CD14-positive monocyte (primary cell): ENCODE measurements at regions not wholly inside any gene's neighbourhood (a gene's known extent, or its start where the extent isn't known, plus 50 kb on each side); places are given as distances from the start of the nearest gene placed in this dataset.
"Not testable (repeated sequence)": the region's sequence is repeated elsewhere in the genome, so short reads cannot be mapped to it uniquely, and the experiment has no call there.

Source experiments
- DNase-seq, 3 donors: peaks; one replicate each; pipeline ENCODE4 v3.0.0-alpha.2; 2011 to 2022
- H2AFZ ChIP-seq: 2 replicates; pipeline ENCODE4 v1.6.0; 2012; ENCODE audit warnings: mild to moderate bottlenecking, low read depth, low read length, inconsistent platforms; ENCODE audit not compliant: insufficient read depth, poor library complexity, severe bottlenecking
- H3K27ac ChIP-seq, 2 donors: 1 replicate in 1 of 2; 2 replicates in 1 of 2; pipeline ENCODE4 v1.5.1; 2012 to 2013; ENCODE audit warnings: low read length in 2 of 2, control low read depth in 1 of 2, inconsistent platforms in 1 of 2, low read depth in 1 of 2, mild to moderate bottlenecking in 1 of 2
- H3K27me3 ChIP-seq, 2 donors: one replicate each; pipeline versions ENCODE4 v1.6.0 to v1.6.1; 2011 to 2013; ENCODE audit warnings: low read length in 2 of 2; ENCODE audit not compliant: control insufficient read depth in 2 of 2, insufficient read depth in 2 of 2
- H3K36me3 ChIP-seq, 2 donors: replicated peaks in 1 of 2; 1 replicate in 1 of 2; 2 replicates in 1 of 2; pipeline versions ENCODE4 v1.5.1 to v1.6.1; 2012 to 2013; ENCODE audit warnings: low read length in 2 of 2, control low read depth in 1 of 2, inconsistent platforms in 1 of 2, mild to moderate bottlenecking in 1 of 2; ENCODE audit not compliant: insufficient read depth in 2 of 2, control insufficient read depth in 1 of 2
- H3K4me1 ChIP-seq, 2 donors: 1 replicate in 1 of 2; 2 replicates in 1 of 2; pipeline versions ENCODE4 v1.5.1 to v1.6.1; 2012 to 2013; ENCODE audit warnings: low read length in 2 of 2, control low read depth in 1 of 2, inconsistent platforms in 1 of 2, mild to moderate bottlenecking in 1 of 2, moderate library complexity in 1 of 2; ENCODE audit not compliant: insufficient read depth in 2 of 2, control insufficient read depth in 1 of 2
- H3K4me2 ChIP-seq: replicated peaks from 2 replicates; pipeline ENCODE3; 2012; ENCODE audit warnings: low read length, moderate library complexity, mild to moderate bottlenecking; ENCODE audit not compliant: poor library complexity, severe bottlenecking; ENCODE audit errors: extremely low read depth
- H3K4me3 ChIP-seq, 3 experiments: fragments of 200-600 bp in 1 of 3; sonication (generic) in 1 of 3; replicated peaks in 1 of 3; 1 replicate in 2 of 3; 2 replicates in 1 of 3; pipeline ENCODE4 v1.5.1; 2011 to 2013; ENCODE audit warnings: low read length in 3 of 3, mild to moderate bottlenecking in 3 of 3, control low read depth in 2 of 3, low read depth in 2 of 3, inconsistent platforms in 1 of 3, moderate library complexity in 1 of 3
- H3K79me2 ChIP-seq: 2 replicates; pipeline ENCODE4 v1.6.0; 2012; ENCODE audit warnings: mild to moderate bottlenecking, control low read depth, inconsistent platforms, low read length, moderate library complexity; ENCODE audit not compliant: insufficient read depth
- H3K9ac ChIP-seq: 2 replicates; pipeline ENCODE4 v1.6.0; 2017; ENCODE audit warnings: low read length, mild to moderate bottlenecking; ENCODE audit not compliant: insufficient read depth, poor library complexity, severe bottlenecking
- H3K9me3 ChIP-seq, 2 donors: replicated peaks in 1 of 2; 1 replicate in 1 of 2; 2 replicates in 1 of 2; pipeline versions ENCODE4 v1.5.1 to v1.6.1; 2012 to 2013; ENCODE audit warnings: low read length in 2 of 2, control low read depth in 1 of 2; ENCODE audit not compliant: control insufficient read depth in 1 of 2, insufficient read depth in 1 of 2
- H4K20me1 ChIP-seq: 2 replicates; pipeline ENCODE4 v1.6.0; 2012; ENCODE audit warnings: mild to moderate bottlenecking, low read length, control low read depth, moderate library complexity; ENCODE audit not compliant: insufficient read depth
- H3K27ac Mint-ChIP-seq, 7 donors: one replicate each; pipeline ENCODE4 v1.8.0; 2020; ENCODE audit warnings: mild to moderate bottlenecking in 7 of 7, mixed read lengths in 7 of 7, moderate library complexity in 6 of 7, inconsistent platforms in 2 of 7
- H3K27me3 Mint-ChIP-seq, 3 donors: one replicate each; pipeline ENCODE4 v1.8.0; 2021 to 2022; ENCODE audit warnings: low read depth in 3 of 3, mild to moderate bottlenecking in 3 of 3, mixed read lengths in 3 of 3, moderate library complexity in 3 of 3, inconsistent platforms in 1 of 3
- H3K36me3 Mint-ChIP-seq, 2 donors: one replicate each; pipeline ENCODE4 v1.8.0; 2020; ENCODE audit warnings: mixed read lengths in 2 of 2, inconsistent platforms in 1 of 2, mild to moderate bottlenecking in 1 of 2
- H3K4me1 Mint-ChIP-seq: one replicate; pipeline ENCODE4 v1.8.0; 2020; ENCODE audit warnings: mild to moderate bottlenecking, mixed read lengths
- H3K4me3 Mint-ChIP-seq, 2 donors: one replicate each; pipeline ENCODE4 v1.8.0; 2020; ENCODE audit warnings: mild to moderate bottlenecking in 2 of 2, mixed read lengths in 2 of 2, moderate library complexity in 1 of 2
- H3K9me3 Mint-ChIP-seq, 7 donors: one replicate each; pipeline ENCODE4 v1.8.0; 2020 to 2022; ENCODE audit warnings: mixed read lengths in 7 of 7, mild to moderate bottlenecking in 6 of 7, moderate library complexity in 6 of 7, inconsistent platforms in 2 of 7
- CTCF ChIP-seq: fragments of 200-600 bp; IDR thresholded peaks from one replicate; pipeline ENCODE4 v1.8.0; 2022; ENCODE audit warnings: antibody characterized with exemption, mild to moderate bottlenecking
- WGBS: methylation state at CpG from one replicate; pipeline ENCODE4 v1.1.5; 2013; ENCODE audit warnings: missing lambda C conversion rate; ENCODE audit not compliant: insufficient coverage; 5-methylcytosine and 5-hydroxymethylcytosine counted together
- intact Hi-C, 2 donors: fragments of 100-400 bp; cut with micrococcal nuclease; formaldehyde crosslinking; loops; one replicate each; pipeline versions ENCODE4 v1.15.0 to v1.15.1; 2023

GRCh38 chr14:105880616-105881015 lies 354.2 kb downstream of the TMEM121 start:
- DNase-seq, result no peak
- peaks cover 0 to 9% of the 10 kb centered on the region in 2 donors for H3K4me1 ChIP-seq
- no peak overlapping the region for H3K4me2 ChIP-seq
- H3K9ac ChIP-seq, result no peak overlapping the region
- no peak overlapping the region for H3K4me3 ChIP-seq
- H3K79me2 ChIP-seq, result no peaks in the 10 kb centered on the region
- WGBS, result 0% methylated on average over 6 of the region's 11 CpGs
- peaks cover 0 to 21% of the 10 kb centered on the region in 2 donors for H3K27me3 ChIP-seq
- Mint-ChIP-seq H3K9me3 (peaks cover 0 to 2% (median 0%) of the 10 kb centered on the region in 7 donors), H3K4me3 (peak overlapping the region in 1 of 2 donors; percentile 57), H3K4me1 (peaks cover 4% of the 10 kb centered on the region), H3K27me3 (peaks cover 31 to 47% (median 35%) of the 10 kb centered on the region in 3 donors), H3K27ac (no peak overlapping the region), H3K36me3 (no peaks in the 10 kb centered on the region)
- H4K20me1 ChIP-seq, result no peaks in the 10 kb centered on the region
- no peaks in the 10 kb centered on the region for H3K36me3 ChIP-seq
- no peak for TF ChIP-seq CTCF
- H3K9me3 ChIP-seq, result no peaks in the 10 kb centered on the region
- no peak overlapping the region for H3K27ac ChIP-seq
- intact Hi-C loops, result no loop called here
- no peak overlapping the region for H2AFZ ChIP-seq

GRCh38 chr14:105881021-105881930 lies 354.9 kb downstream of the TMEM121 start:
- Histone ChIP-seq H3K27ac (no peak overlapping the region), H3K79me2 (no peaks in the 10 kb centered on the region), H2AFZ (no peak overlapping the region), H3K4me2 (no peak overlapping the region), H3K4me3 (no peak overlapping the region), H3K36me3 (no peaks in the 10 kb centered on the region), H4K20me1 (no peaks in the 10 kb centered on the region), H3K4me1 (peaks cover 0 to 9% of the 10 kb centered on the region in 2 donors), H3K9ac (no peak overlapping the region), H3K9me3 (no peaks in the 10 kb centered on the region), H3K27me3 (peaks cover 0 to 21% of the 10 kb centered on the region in 2 donors)
- Mint-ChIP-seq H3K4me3 (no peak overlapping the region), H3K36me3 (no peaks in the 10 kb centered on the region), H3K9me3 (peaks cover 0 to 2% (median 0%) of the 10 kb centered on the region in 7 donors), H3K27me3 (peaks cover 31 to 51% (median 35%) of the 10 kb centered on the region in 3 donors), H3K4me1 (peaks cover 4% of the 10 kb centered on the region), H3K27ac (no peak overlapping the region)
- 13% methylated on average over 12 of the region's 18 CpGs for WGBS
- TF ChIP-seq CTCF, result no peak
- intact Hi-C loops, result no loop called here
- no peak for DNase-seq

DNA sequence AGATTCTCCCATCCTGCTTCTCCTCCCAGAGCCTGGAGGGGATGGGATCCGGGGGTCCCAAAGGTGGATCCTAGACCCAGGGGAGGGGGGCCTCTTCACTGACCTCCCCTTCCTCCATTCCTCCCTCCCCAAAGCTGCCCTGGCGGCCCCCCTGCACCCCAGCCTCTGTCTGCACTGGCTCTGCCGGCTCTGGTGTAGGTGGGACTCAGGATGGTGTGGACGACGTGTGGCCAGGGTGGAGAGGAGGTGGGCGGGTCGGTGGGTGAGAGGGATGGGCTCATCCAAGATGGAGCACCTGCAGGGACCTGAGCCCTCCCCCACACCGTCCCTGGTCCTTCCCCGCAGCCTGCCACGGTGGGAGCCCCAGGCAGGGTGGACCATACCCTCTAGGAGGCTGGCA lies 355.6 kb downstream of the TMEM121 start:
- H3K9ac ChIP-seq, H3K4me3 ChIP-seq, H4K20me1 ChIP-seq, H2AFZ ChIP-seq, H3K4me2 ChIP-seq, H3K36me3 ChIP-seq, H3K9me3 ChIP-seq, H3K4me1 Mint-ChIP-seq, H3K27ac Mint-ChIP-seq, intact Hi-C loops, H3K27ac ChIP-seq, H3K9me3 Mint-ChIP-seq, H3K4me3 Mint-ChIP-seq, DNase-seq, H3K4me1 ChIP-seq, H3K36me3 Mint-ChIP-seq, H3K79me2 ChIP-seq: not testable (repeated sequence)
- peaks cover 0 to 21% of the 10 kb centered on the region in 2 donors for H3K27me3 ChIP-seq
- peaks cover 31 to 51% (median 32%) of the 10 kb centered on the region in 3 donors for H3K27me3 Mint-ChIP-seq
- no CpG with 5 or more reads among the region's 10 CpGs for WGBS
